WERI-Rb-1 (cell line): ENCODE measurements at regions not wholly inside any gene's neighbourhood (a gene's known extent, or its start where the extent isn't known, plus 50 kb on each side); places are given as distances from the start of the nearest gene placed in this dataset.
A peak's percentile ranks its signal among the peaks of the same experiment; 100 is the strongest.
"Not testable (repeated sequence)": the region's sequence is repeated elsewhere in the genome, so short reads cannot be mapped to it uniquely, and the experiment has no call there.

ENCODE experiments used
- DNase-seq: peaks from one replicate; pipeline ENCODE4 v3.0.0-alpha.2; 2020
- H3K27ac ChIP-seq: fragments of 250-450 bp; sonication (Bioruptor Pico); 2 replicates; pipeline ENCODE4 v1.5.1; 2020; ENCODE audit warnings: mild to moderate bottlenecking, moderate library complexity
- H3K27me3 ChIP-seq: fragments of 250-450 bp; sonication (Bioruptor Pico); 2 replicates; pipeline ENCODE4 v1.5.1; 2021; ENCODE audit warnings: mild to moderate bottlenecking, low read depth, moderate library complexity; ENCODE audit not compliant: insufficient read depth, severe bottlenecking
- H3K36me3 ChIP-seq: fragments of 250-450 bp; sonication (Bioruptor Pico); 2 replicates; pipeline ENCODE4 v1.5.1; 2020; ENCODE audit warnings: mild to moderate bottlenecking, moderate library complexity
- H3K4me3 ChIP-seq: 2 replicates; pipeline ENCODE4 v1.5.1; 2011; ENCODE audit warnings: low read depth, mild to moderate bottlenecking, control low read depth, low read length
- H3K9me3 ChIP-seq: fragments of 250-450 bp; sonication (Bioruptor Pico); 2 replicates; pipeline ENCODE4 v1.5.1; 2021; ENCODE audit warnings: mild to moderate bottlenecking, moderate library complexity; ENCODE audit not compliant: severe bottlenecking
- CTCF ChIP-seq: IDR thresholded peaks from 2 replicates; pipeline ENCODE4 v1.5.1; 2011; ENCODE audit warnings: low read depth, mild to moderate bottlenecking, control low read depth, inconsistent platforms, low read length

DNA sequence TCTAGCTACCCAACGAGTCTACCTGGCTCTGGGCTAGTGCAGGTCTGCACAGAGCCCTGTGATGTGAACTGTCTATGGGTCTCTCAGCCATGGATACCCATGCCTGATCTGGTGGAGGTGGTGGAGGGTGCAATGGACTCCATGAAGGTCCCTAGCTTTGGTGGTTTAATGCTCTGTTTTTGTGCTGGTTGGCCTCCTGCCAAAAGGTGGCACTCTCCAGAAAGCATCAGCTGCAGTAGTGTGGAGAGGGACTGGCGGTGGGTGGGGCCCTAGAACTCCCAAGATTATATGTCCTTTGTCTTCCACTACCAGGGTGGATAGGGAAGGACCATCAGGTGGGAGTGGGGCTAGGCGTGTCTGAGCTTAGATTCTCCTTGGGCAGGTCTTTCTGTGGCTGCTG lies 290.1 kb downstream of the AGTPBP1 start:
- peak; percentile 10 for DNase-seq
- Histone ChIP-seq H3K27ac (no peak overlapping the region), H3K36me3 (no peaks in the 10 kb centered on the region), H3K9me3 (peaks cover 6% of the 10 kb centered on the region), H3K4me3 (no peak overlapping the region), H3K27me3 (peaks cover 30% of the 10 kb centered on the region)
- no peak for TF ChIP-seq CTCF

DNA sequence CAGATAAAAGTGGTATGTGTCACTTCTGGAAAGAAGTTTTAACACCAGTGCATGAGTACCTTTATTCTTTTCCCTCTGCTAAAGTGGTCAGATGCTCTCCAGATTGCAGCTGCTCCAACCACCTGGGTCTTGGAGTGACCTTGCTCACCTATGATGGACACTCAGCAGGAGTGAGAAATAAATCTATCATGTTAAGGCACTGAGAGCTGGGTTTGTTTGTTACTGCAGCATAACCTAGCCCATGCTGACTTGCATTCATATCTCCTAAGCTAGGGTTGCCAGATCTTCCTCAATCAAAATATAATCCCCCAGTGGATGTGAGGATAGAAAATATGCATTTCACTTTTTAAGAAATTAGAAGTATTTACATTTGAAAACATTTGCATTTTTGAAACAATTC lies 295.9 kb downstream of the AGTPBP1 start:
- no peak for TF ChIP-seq CTCF
- peaks cover 46% of the 10 kb centered on the region for H3K27me3 ChIP-seq
- no peaks in the 10 kb centered on the region for H3K9me3 ChIP-seq
- H3K27ac ChIP-seq, result no peak overlapping the region
- no peak overlapping the region for H3K4me3 ChIP-seq
- no peaks in the 10 kb centered on the region for H3K36me3 ChIP-seq
- no peak for DNase-seq

- Histone ChIP-seq H3K4me3 (no peak overlapping the region), H3K36me3 (no peaks in the 10 kb centered on the region), H3K9me3 (no peaks in the 10 kb centered on the region), H3K27ac (no peak overlapping the region), H3K27me3 (peaks cover 56% of the 10 kb centered on the region)
- DNase-seq, result no peak
- TF ChIP-seq CTCF, result no peak
Measured at GRCh38 chr9:85444243-85444642, 297.5 kb downstream of the AGTPBP1 start.

DNA sequence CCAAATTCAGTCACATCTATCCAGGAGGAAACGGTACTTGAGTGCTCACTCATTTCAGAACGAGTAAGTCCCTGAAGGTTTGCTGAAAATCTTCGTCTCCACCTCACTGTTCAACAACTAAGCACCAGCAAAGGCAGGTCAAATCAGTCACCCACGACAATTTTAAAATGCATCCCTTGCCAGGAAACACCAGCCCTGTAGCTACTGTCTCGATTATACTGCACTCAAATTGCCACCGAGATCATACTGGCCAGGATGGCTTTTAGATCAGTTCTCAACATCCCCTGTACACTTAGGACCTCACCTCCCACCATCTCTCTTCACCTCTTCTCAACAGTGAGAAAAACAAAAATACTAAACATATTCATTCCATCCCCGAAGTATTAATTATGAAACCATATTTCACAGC lies 298.6 kb downstream of the AGTPBP1 start:
- H3K4me3 ChIP-seq, result no peak overlapping the region
- no peaks in the 10 kb centered on the region for H3K9me3 ChIP-seq
- H3K27me3 ChIP-seq, result peaks cover 56% of the 10 kb centered on the region
- no peak for TF ChIP-seq CTCF
- no peak for DNase-seq
- no peaks in the 10 kb centered on the region for H3K36me3 ChIP-seq
- H3K27ac ChIP-seq, result no peak overlapping the region

DNA sequence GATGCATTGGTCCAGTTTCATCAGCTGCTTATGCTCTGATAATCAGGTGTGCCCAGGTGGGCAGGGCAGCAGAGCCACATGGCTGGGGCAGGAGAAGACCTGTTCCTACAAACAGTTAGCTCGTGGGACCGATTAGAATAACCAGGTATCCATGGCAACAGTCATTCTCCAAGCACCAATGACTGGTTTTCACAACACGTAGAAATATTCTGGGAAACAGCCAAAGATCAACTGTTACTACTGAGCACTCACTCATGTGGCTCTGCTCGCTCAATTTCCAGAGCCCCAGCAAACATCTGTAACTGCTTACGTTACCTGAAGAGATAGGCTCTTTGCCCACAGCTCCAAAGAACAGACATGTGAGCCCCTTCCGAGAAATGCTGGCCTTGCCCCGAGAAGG lies 302.0 kb downstream of the AGTPBP1 start:
- Histone ChIP-seq H3K27me3 (peaks cover 64% of the 10 kb centered on the region), H3K36me3 (no peaks in the 10 kb centered on the region), H3K4me3 (no peak overlapping the region), H3K9me3 (no peaks in the 10 kb centered on the region), H3K27ac (no peak overlapping the region)
- no peak for DNase-seq
- TF ChIP-seq CTCF, result no peak

DNA sequence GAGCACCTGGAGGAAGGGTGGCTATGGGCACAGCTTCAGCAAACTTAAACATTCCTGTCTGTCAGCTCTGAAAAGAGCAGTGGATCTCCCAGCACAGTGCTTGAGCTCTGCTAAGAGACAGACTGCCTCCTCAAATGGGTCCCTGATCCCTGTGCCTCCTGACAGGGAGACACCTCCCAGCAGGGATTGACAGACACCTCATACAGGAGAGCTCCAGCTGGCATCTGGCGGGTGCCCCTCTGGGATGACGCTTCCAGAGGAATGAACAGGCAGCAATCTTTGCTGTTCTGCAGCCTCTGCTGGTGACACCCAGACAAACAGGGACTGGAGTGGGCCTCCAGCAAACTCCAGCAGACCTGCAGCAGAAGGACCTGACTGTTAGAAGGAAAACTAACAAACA lies 307.8 kb downstream of the AGTPBP1 start:
- H3K9me3 ChIP-seq, H3K27ac ChIP-seq, DNase-seq, H3K36me3 ChIP-seq, H3K4me3 ChIP-seq: not testable (repeated sequence)
- H3K27me3 ChIP-seq, result peaks cover 56% of the 10 kb centered on the region

GRCh38 chr9:85433551-85433950 lies 308.2 kb downstream of the AGTPBP1 start:
- H3K27me3 ChIP-seq, result peaks cover 61% of the 10 kb centered on the region
- H3K36me3 ChIP-seq, H3K27ac ChIP-seq, H3K9me3 ChIP-seq, H3K4me3 ChIP-seq, DNase-seq: not testable (repeated sequence)
